Mucosa of rectum (tissue), 2 donors: ENCODE measurements at regions not wholly inside any gene's neighbourhood (a gene's known extent, or its start where the extent isn't known, plus 50 kb on each side); places are given as distances from the start of the nearest gene placed in this dataset.
A peak's percentile ranks its signal among the peaks of the same experiment; 100 is the strongest.
"Not testable (repeated sequence)": the region's sequence is repeated elsewhere in the genome, so short reads cannot be mapped to it uniquely, and the experiment has no call there.

Experiments
- H3K27ac ChIP-seq, 2 donors: one replicate each; pipeline ENCODE4 v1.7.0; 2013; ENCODE audit warnings: inconsistent platforms in 2 of 2, low read depth in 2 of 2, low read length in 2 of 2
- H3K27me3 ChIP-seq, 2 donors: one replicate each; pipeline ENCODE4 v1.7.0; 2013; ENCODE audit warnings: low read length in 2 of 2; ENCODE audit not compliant: control insufficient read depth in 2 of 2, insufficient read depth in 2 of 2
- H3K36me3 ChIP-seq, 2 donors: one replicate each; pipeline ENCODE4 v1.7.0; 2013; ENCODE audit warnings: low read length in 2 of 2; ENCODE audit not compliant: control insufficient read depth in 2 of 2, insufficient read depth in 2 of 2
- H3K4me1 ChIP-seq, 2 donors: one replicate each; pipeline ENCODE4 v1.7.0; 2013; ENCODE audit warnings: low read length in 2 of 2, mild to moderate bottlenecking in 1 of 2; ENCODE audit not compliant: control insufficient read depth in 2 of 2, insufficient read depth in 2 of 2
- H3K4me3 ChIP-seq, 2 donors: one replicate each; pipeline ENCODE4 v1.7.0; 2013; ENCODE audit warnings: low read length in 2 of 2
- H3K9ac ChIP-seq, 2 donors: one replicate each; pipeline ENCODE4 v1.7.0; 2013; ENCODE audit warnings: low read length in 2 of 2, low read depth in 1 of 2, mild to moderate bottlenecking in 1 of 2
- H3K9me3 ChIP-seq, 2 donors: one replicate each; pipeline ENCODE4 v1.7.0; 2013; ENCODE audit warnings: low read length in 2 of 2; ENCODE audit not compliant: control insufficient read depth in 2 of 2
- donor health status: healthy.
- donor health status: Normal muscosa, but diverticular disease.

GRCh38 chr9:75269197-75269596 lies 180.9 kb downstream of the OSTF1 start:
- Histone ChIP-seq H3K9me3 (no peaks in the 10 kb centered on the region), H3K27ac (peak overlapping the region in 1 of 2 donors; percentile 31), H3K36me3 (no peaks in the 10 kb centered on the region), H3K4me1 (peaks cover 0 to 17% of the 10 kb centered on the region in 2 donors), H3K27me3 (no peaks in the 10 kb centered on the region), H3K4me3 (peak overlapping the region in 1 of 2 donors; percentile 27), H3K9ac (no peak overlapping the region)

- not testable (repeated sequence) for H3K4me3 ChIP-seq
Measured at GRCh38 chr9:75273055-75273454, 184.7 kb downstream of the OSTF1 start.

GRCh38 chr9:75274781-75275180 lies 186.5 kb downstream of the OSTF1 start:
- H3K27me3 ChIP-seq, result no peaks in the 10 kb centered on the region
- H3K9me3 ChIP-seq, result no peaks in the 10 kb centered on the region
- no peak overlapping the region for H3K27ac ChIP-seq
- no peaks in the 10 kb centered on the region for H3K36me3 ChIP-seq
- H3K4me1 ChIP-seq, result peaks cover 0 to under 1% of the 10 kb centered on the region in 2 donors
- no peak overlapping the region for H3K9ac ChIP-seq
- no peak overlapping the region for H3K4me3 ChIP-seq

More at GRCh38 chr9:75273055-75273454, 184.7 kb downstream of the OSTF1 start:
- H3K9ac ChIP-seq, H3K27me3 ChIP-seq, H3K27ac ChIP-seq, H3K36me3 ChIP-seq, H3K9me3 ChIP-seq: not testable (repeated sequence)
- peaks cover 0 to 11% of the 10 kb centered on the region in 2 donors for H3K4me1 ChIP-seq

GRCh38 chr9:75282047-75282446 lies 193.7 kb downstream of the OSTF1 start:
- no peaks in the 10 kb centered on the region for H3K36me3 ChIP-seq
- no peak overlapping the region for H3K9ac ChIP-seq
- H3K4me1 ChIP-seq, result no peaks in the 10 kb centered on the region
- H3K9me3 ChIP-seq, result no peaks in the 10 kb centered on the region
- H3K27ac ChIP-seq, result no peak overlapping the region
- no peaks in the 10 kb centered on the region for H3K27me3 ChIP-seq
- no peak overlapping the region for H3K4me3 ChIP-seq

- H3K27me3 ChIP-seq, result no peaks in the 10 kb centered on the region
- no peaks in the 10 kb centered on the region for H3K4me1 ChIP-seq
- no peaks in the 10 kb centered on the region for H3K36me3 ChIP-seq
- H3K4me3 ChIP-seq, result no peak overlapping the region
- no peak overlapping the region for H3K27ac ChIP-seq
- no peaks in the 10 kb centered on the region for H3K9me3 ChIP-seq
- no peak overlapping the region for H3K9ac ChIP-seq
Measured at GRCh38 chr9:75289332-75289731, 201.0 kb downstream of the OSTF1 start.

GRCh38 chr9:75299324-75299723 lies 211.0 kb downstream of the OSTF1 start:
- Histone ChIP-seq H3K4me1 (no peaks in the 10 kb centered on the region), H3K27ac (no peak overlapping the region), H3K9ac (no peak overlapping the region), H3K27me3 (no peaks in the 10 kb centered on the region), H3K9me3 (no peaks in the 10 kb centered on the region), H3K4me3 (no peak overlapping the region), H3K36me3 (no peaks in the 10 kb centered on the region)

- no peak overlapping the region for H3K4me3 ChIP-seq
- no peaks in the 10 kb centered on the region for H3K4me1 ChIP-seq
- H3K27ac ChIP-seq, result no peak overlapping the region
- no peaks in the 10 kb centered on the region for H3K36me3 ChIP-seq
- no peaks in the 10 kb centered on the region for H3K27me3 ChIP-seq
- no peak overlapping the region for H3K9ac ChIP-seq
- H3K9me3 ChIP-seq, result no peaks in the 10 kb centered on the region
Measured at GRCh38 chr9:75333624-75334023, 245.3 kb downstream of the OSTF1 start.

- Histone ChIP-seq H3K27ac (no peak overlapping the region), H3K4me3 (no peak overlapping the region), H3K9me3 (peaks cover 0 to 3% of the 10 kb centered on the region in 2 donors), H3K9ac (no peak overlapping the region), H3K36me3 (no peaks in the 10 kb centered on the region), H3K27me3 (no peaks in the 10 kb centered on the region), H3K4me1 (no peaks in the 10 kb centered on the region)
Measured at GRCh38 chr9:75358846-75359245, 270.5 kb downstream of the OSTF1 start.

- no peaks in the 10 kb centered on the region for H3K4me1 ChIP-seq
- no peak overlapping the region for H3K27ac ChIP-seq
- no peak overlapping the region for H3K4me3 ChIP-seq
- H3K9me3 ChIP-seq, result peaks cover 0 to 3% of the 10 kb centered on the region in 2 donors
- no peaks in the 10 kb centered on the region for H3K36me3 ChIP-seq
- H3K9ac ChIP-seq, result no peak overlapping the region
- H3K27me3 ChIP-seq, result no peaks in the 10 kb centered on the region
Measured at GRCh38 chr9:75359638-75360037, 271.3 kb downstream of the OSTF1 start.

- Histone ChIP-seq H3K9ac (no peak overlapping the region), H3K27ac (no peak overlapping the region), H3K4me1 (no peaks in the 10 kb centered on the region), H3K9me3 (peaks cover 0 to 3% of the 10 kb centered on the region in 2 donors), H3K27me3 (no peaks in the 10 kb centered on the region), H3K36me3 (no peaks in the 10 kb centered on the region), H3K4me3 (no peak overlapping the region)
Measured at GRCh38 chr9:75360252-75360651, 271.9 kb downstream of the OSTF1 start.

GRCh38 chr9:75362446-75362845 lies 274.1 kb downstream of the OSTF1 start:
- H3K27me3 ChIP-seq, H3K36me3 ChIP-seq, H3K4me1 ChIP-seq, H3K9ac ChIP-seq, H3K4me3 ChIP-seq, H3K27ac ChIP-seq, H3K9me3 ChIP-seq: not testable (repeated sequence)
